ENCODE measurements at regions not wholly inside any gene's neighbourhood (a gene's known extent, or its start where the extent isn't known, plus 50 kb on each side); places are given as distances from the start of the nearest gene placed in this dataset.

GRCh38 chr22:47884200-47884599 is 1121.8 kb downstream of the TBC1D22A start:
- Histone ChIP-seq H3K4me3 (no peak overlapping the region), H3K27me3 (replicated peaks; ENCODE audit: insufficient read depth) (no peaks in the 10 kb centered on the region), H4K20me1 (ENCODE audit: insufficient read depth) (no peaks in the 10 kb centered on the region), H3K79me2 (ENCODE audit: insufficient read depth) (no peaks in the 10 kb centered on the region), H3K36me3 (ENCODE audit: low read depth) (no peaks in the 10 kb centered on the region), H3K9me2 (ENCODE audit: insufficient read depth) (no peaks in the 10 kb centered on the region), H3F3A (ENCODE audit: insufficient read depth) (no peaks in the 10 kb centered on the region), H3K4me2 (ENCODE audit: unreplicated experiment) (no peak overlapping the region), H2AFZ (no peak overlapping the region), H3K4me1 (ENCODE audit: insufficient read depth) (no peaks in the 10 kb centered on the region), H3K9me3 (ENCODE audit: low read depth) (no peaks in the 10 kb centered on the region), H3K27ac (no peak overlapping the region), H3K9ac (no peak overlapping the region)
- TF ChIP-seq EZH2 (IDR thresholded peaks at IDR 0.05; ENCODE audit: insufficient read depth, poor library complexity, severe bottlenecking) (no peak), EZH2phosphoT487 (IDR thresholded peaks at IDR 0.05; ENCODE audit: insufficient read depth, low read depth) (no peak)
- 57 to 59% methylated on average over 15 of the region's 15 CpGs for WGBS, 2 experiments (ENCODE audit: low coverage in 1 of 2, low lambda C conversion rate in 2 of 2, missing lambda C conversion rate in 2 of 2)
- DNase-seq = no peak
- in situ Hi-C loops (cut with MboI) = no loop called here

GRCh38 chr22:47883757-47884156 is 1121.3 kb downstream of the TBC1D22A start:
- Histone ChIP-seq H4K20me1 (ENCODE audit: insufficient read depth) (no peaks in the 10 kb centered on the region), H3K9me3 (ENCODE audit: low read depth) (no peaks in the 10 kb centered on the region), H2AFZ (no peak overlapping the region), H3K27me3 (replicated peaks; ENCODE audit: insufficient read depth) (no peaks in the 10 kb centered on the region), H3K27ac (no peak overlapping the region), H3F3A (ENCODE audit: insufficient read depth) (no peaks in the 10 kb centered on the region), H3K79me2 (ENCODE audit: insufficient read depth) (no peaks in the 10 kb centered on the region), H3K4me1 (ENCODE audit: insufficient read depth) (no peaks in the 10 kb centered on the region), H3K36me3 (ENCODE audit: low read depth) (no peaks in the 10 kb centered on the region), H3K4me2 (ENCODE audit: unreplicated experiment) (no peak overlapping the region), H3K9me2 (ENCODE audit: insufficient read depth) (no peaks in the 10 kb centered on the region), H3K4me3 (no peak overlapping the region), H3K9ac (no peak overlapping the region)
- 58 to 68% methylated on average over 12 of the region's 12 CpGs for WGBS, 2 experiments (ENCODE audit: low coverage in 1 of 2, low lambda C conversion rate in 2 of 2, missing lambda C conversion rate in 2 of 2)
- TF ChIP-seq EZH2 (IDR thresholded peaks at IDR 0.05; ENCODE audit: insufficient read depth, poor library complexity, severe bottlenecking) (no peak), EZH2phosphoT487 (IDR thresholded peaks at IDR 0.05; ENCODE audit: insufficient read depth, low read depth) (no peak)
- DNase-seq = no peak
- in situ Hi-C loops (cut with MboI) = no loop called here

GRCh38 chr22:47879346-47879745 is 1116.9 kb downstream of the TBC1D22A start:
- Histone ChIP-seq H4K20me1 (ENCODE audit: insufficient read depth) (no peaks in the 10 kb centered on the region), H3K4me2 (ENCODE audit: unreplicated experiment) (no peak overlapping the region), H3K27ac (no peak overlapping the region), H3K27me3 (replicated peaks; ENCODE audit: insufficient read depth) (no peaks in the 10 kb centered on the region), H3K9me2 (ENCODE audit: insufficient read depth) (no peaks in the 10 kb centered on the region), H3K36me3 (ENCODE audit: low read depth) (no peaks in the 10 kb centered on the region), H3F3A (ENCODE audit: insufficient read depth) (no peaks in the 10 kb centered on the region), H2AFZ (no peak overlapping the region), H3K79me2 (ENCODE audit: insufficient read depth) (no peaks in the 10 kb centered on the region), H3K4me1 (ENCODE audit: insufficient read depth) (no peaks in the 10 kb centered on the region), H3K9me3 (ENCODE audit: low read depth) (no peaks in the 10 kb centered on the region), H3K9ac (no peak overlapping the region), H3K4me3 (no peak overlapping the region)
- WGBS, 2 experiments (ENCODE audit: low coverage in 1 of 2, low lambda C conversion rate in 2 of 2, missing lambda C conversion rate in 2 of 2) = 46 to 54% methylated on average over 2 of the region's 2 CpGs
- in situ Hi-C loops (cut with MboI) = no loop called here
- no peak for DNase-seq
- TF ChIP-seq EZH2 (IDR thresholded peaks at IDR 0.05; ENCODE audit: insufficient read depth, poor library complexity, severe bottlenecking) (no peak), EZH2phosphoT487 (IDR thresholded peaks at IDR 0.05; ENCODE audit: insufficient read depth, low read depth) (no peak)

- no peaks in the 10 kb centered on the region for H3K9me2 ChIP-seq (ENCODE audit: insufficient read depth)
- TF ChIP-seq EZH2 (IDR thresholded peaks at IDR 0.05; ENCODE audit: insufficient read depth, poor library complexity, severe bottlenecking) = no peak
- no peak for TF ChIP-seq EZH2phosphoT487 (IDR thresholded peaks at IDR 0.05; ENCODE audit: insufficient read depth, low read depth)
- no peaks in the 10 kb centered on the region for H3K4me1 ChIP-seq (ENCODE audit: insufficient read depth)
- H3K79me2 ChIP-seq (ENCODE audit: insufficient read depth) = no peaks in the 10 kb centered on the region
- no peak overlapping the region for H3K9ac ChIP-seq
- no peaks in the 10 kb centered on the region for H3K9me3 ChIP-seq (ENCODE audit: low read depth)
- H3F3A ChIP-seq (ENCODE audit: insufficient read depth) = no peaks in the 10 kb centered on the region
- no peak overlapping the region for H3K4me3 ChIP-seq
- H3K27me3 ChIP-seq (replicated peaks; ENCODE audit: insufficient read depth) = no peaks in the 10 kb centered on the region
- no peaks in the 10 kb centered on the region for H3K36me3 ChIP-seq (ENCODE audit: low read depth)
- H3K4me2 ChIP-seq (ENCODE audit: unreplicated experiment) = no peak overlapping the region
- H2AFZ ChIP-seq = no peak overlapping the region
- H4K20me1 ChIP-seq (ENCODE audit: insufficient read depth) = no peaks in the 10 kb centered on the region
- H3K27ac ChIP-seq = no peak overlapping the region
- in situ Hi-C loops (cut with MboI) = no loop called here
- no peak for DNase-seq
- 14 to 22% methylated on average over 5 of the region's 5 CpGs for WGBS, 2 experiments (ENCODE audit: low coverage in 1 of 2, low lambda C conversion rate in 2 of 2, missing lambda C conversion rate in 2 of 2)
Measured at GRCh38 chr22:47878460-47878859, 1116.0 kb downstream of the TBC1D22A start.
